K562 (cell line): ENCODE measurements at regions not wholly inside any gene's neighbourhood (a gene's known extent, or its start where the extent isn't known, plus 50 kb on each side); places are given as distances from the start of the nearest gene placed in this dataset.
A peak's percentile ranks its signal among the peaks of the same experiment; 100 is the strongest.

Experiments
- ARID3A ChIP-seq: IDR thresholded peaks from 2 replicates; pipeline ENCODE4 v1.6.1; 2012; ENCODE audit warnings: low read depth, low read length, improper control_type of control experiment, borderline replicate concordance
- BCOR ChIP-seq: fragments of 450-650 bp; IDR thresholded peaks from 2 replicates; pipeline ENCODE4 v1.6.1; 2016
- BRD9 ChIP-seq: fragments of 450-650 bp; IDR thresholded peaks from 2 replicates; pipeline ENCODE4 v1.6.1; 2018; ENCODE audit warnings: low read depth; ENCODE audit not compliant: partially characterized antibody
- E2F6 ChIP-seq, 2 experiments: IDR thresholded peaks; 2 replicates each; pipeline ENCODE4 v1.6.1; 2011; ENCODE audit warnings: borderline replicate concordance in 1 of 2, control low read depth in 1 of 2, low read depth in 1 of 2, low read length in 1 of 2, mild to moderate bottlenecking in 1 of 2, mixed read lengths in 1 of 2, moderate library complexity in 1 of 2; ENCODE audit not compliant: insufficient read depth in 1 of 2, insufficient read length in 1 of 2, poor library complexity in 1 of 2, severe bottlenecking in 1 of 2; ENCODE audit errors: extremely low read depth in 1 of 2
- ESRRA ChIP-seq: fragments of 450-650 bp; IDR thresholded peaks from 2 replicates; pipeline ENCODE4 v1.6.1; 2014; ENCODE audit warnings: low read depth, mild to moderate bottlenecking, moderate library complexity, borderline replicate concordance
- FOXA3 ChIP-seq, 2 experiments: fragments of 450-650 bp in 1 of 2; sonication (generic) in 1 of 2; formaldehyde crosslinking; IDR thresholded peaks in 1 of 2; conservative IDR thresholded peaks in 1 of 2; 2 replicates each; pipeline versions ENCODE4 v1.4.0 to v1.8.0; 2020 to 2022; ENCODE audit warnings: mild to moderate bottlenecking in 2 of 2, missing genetic modification reagents in 1 of 2
- HMGN3 ChIP-seq: IDR thresholded peaks from 2 replicates; pipeline ENCODE4 v1.6.1; 2011; ENCODE audit warnings: borderline replicate concordance, low read depth, mild to moderate bottlenecking, mixed read lengths, low read length; ENCODE audit not compliant: insufficient read length; ENCODE audit errors: extremely low read depth
- HMGXB4 ChIP-seq: sonication (generic); formaldehyde crosslinking; IDR thresholded peaks from 2 replicates; pipeline ENCODE4 v1.8.1; 2023; ENCODE audit warnings: mild to moderate bottlenecking, missing genetic modification reagents
- KHSRP ChIP-seq: fragments of 450-650 bp; IDR thresholded peaks from 2 replicates; pipeline ENCODE4 v1.6.1; 2017
- MAFF ChIP-seq: IDR thresholded peaks from 2 replicates; pipeline ENCODE4 v1.6.1; 2012; ENCODE audit warnings: low read length, improper control_type of control experiment
- MEIS2 ChIP-seq: fragments of 450-650 bp; IDR thresholded peaks from 2 replicates; pipeline ENCODE4 v1.6.1; 2014; ENCODE audit warnings: mild to moderate bottlenecking; ENCODE audit not compliant: partially characterized antibody
- MLLT1 ChIP-seq, 2 experiments: fragments of 450-650 bp; IDR thresholded peaks; 2 replicates each; pipeline ENCODE4 v1.6.1; 2016
- NONO ChIP-seq, 2 experiments: fragments of 200-400 bp in 1 of 2; fragments of 450-650 bp in 1 of 2; formaldehyde crosslinking in 1 of 2; IDR thresholded peaks; 2 replicates each; pipeline ENCODE4 v1.6.1; 2017; ENCODE audit warnings: low read depth in 2 of 2, mild to moderate bottlenecking in 2 of 2, moderate library complexity in 2 of 2, low read length in 1 of 2
- PATZ1 ChIP-seq: fragments of 250-450 bp; sonication (Bioruptor Pico); IDR thresholded peaks from 2 replicates; pipeline ENCODE4 v1.5.0; 2020; ENCODE audit warnings: mild to moderate bottlenecking, borderline replicate concordance
- POLR2B ChIP-seq: fragments of 450-650 bp; IDR thresholded peaks from 2 replicates; pipeline ENCODE4 v1.6.1; 2018; ENCODE audit warnings: low read depth; ENCODE audit not compliant: partially characterized antibody
- TBP ChIP-seq: optimal IDR thresholded peaks from 2 replicates; pipeline ENCODE3; 2011; ENCODE audit warnings: low read depth, low read length, improper control_type of control experiment
- ZNF511 ChIP-seq: sonication (generic); formaldehyde crosslinking; IDR thresholded peaks from 2 replicates; pipeline ENCODE4 v1.8.0; 2022; ENCODE audit warnings: mild to moderate bottlenecking, missing genetic modification reagents

- TF ChIP-seq ARID3A (peak; percentile 75), MAFF (no peak), ESRRA (peak; percentile 15; the same call in 1 of the 2 replicates), PATZ1 (CRISPR knock-in tag) (no peak), TBP (peak; percentile 96), MEIS2 (peak; percentile 98), MLLT1 (IDR thresholded peaks at IDR 0.05) (peak; percentile 85 to 90), KHSRP (no peak), NONO (IDR thresholded peaks at IDR 0.05; ENCODE audit: low read depth in 2 of 2, low read length in 1 of 2) (peak in 1 of 2 experiments; percentile 65; a peak in 1 of 4 replicates), FOXA3 (CRISPR knock-in tag; conservative IDR thresholded peaks at IDR 0.05 in 1 of 2, IDR thresholded peaks at IDR 0.05 in 1 of 2) (peak; percentile 10 to 54; a peak in 2 of 4 replicates), E2F6 (IDR thresholded peaks at IDR 0.05; ENCODE audit: borderline replicate concordance in 1 of 2, extremely low read depth in 1 of 2, insufficient read depth in 1 of 2, insufficient read length in 1 of 2, low read depth in 1 of 2, low read length in 1 of 2, poor library complexity in 1 of 2, severe bottlenecking in 1 of 2) (no peak), BCOR (peak; percentile 73), HMGN3 (no peak), POLR2B (peak; percentile 99), BRD9 (peak; percentile 84), ZNF511 (no peak), HMGXB4 (CRISPR knock-in tag) (no peak)
Observed at GRCh38 chr21:38120984-38121855, 135.6 kb upstream of the KCNJ15 start (continued).
